Astrocyte of the spinal cord (primary cell): ENCODE measurements at regions not wholly inside any gene's neighbourhood (a gene's known extent, or its start where the extent isn't known, plus 50 kb on each side); places are given as distances from the start of the nearest gene placed in this dataset.
A peak's percentile ranks its signal among the peaks of the same experiment; 100 is the strongest.

ENCODE experiments used
- DNase-seq: peaks from one replicate; pipeline ENCODE4 v3.0.0; 2011; ENCODE audit warnings: low read depth, low spot score
- H3K4me3 ChIP-seq: 2 replicates; pipeline ENCODE4 v1.5.1; 2011; ENCODE audit warnings: low read depth, mild to moderate bottlenecking, low read length, moderate library complexity
- CTCF ChIP-seq: IDR thresholded peaks from 2 replicates; pipeline ENCODE4 v1.5.1; 2012; ENCODE audit warnings: low read depth, mild to moderate bottlenecking, low read length, inconsistent platforms
- in situ Hi-C: cut with HindIII; loops from 2 replicates; pipeline ENCODE4 v1.10.0; 2017; ENCODE audit warnings: low sequenced_read_pairs

- TF ChIP-seq CTCF, result no peak
- in situ Hi-C loops, result no loop called here
- no peak overlapping the region for H3K4me3 ChIP-seq
- DNase-seq, result peak; percentile 78
Measured at GRCh38 chr14:51533160-51533559, 118.5 kb upstream of the FRMD6 start.

DNA sequence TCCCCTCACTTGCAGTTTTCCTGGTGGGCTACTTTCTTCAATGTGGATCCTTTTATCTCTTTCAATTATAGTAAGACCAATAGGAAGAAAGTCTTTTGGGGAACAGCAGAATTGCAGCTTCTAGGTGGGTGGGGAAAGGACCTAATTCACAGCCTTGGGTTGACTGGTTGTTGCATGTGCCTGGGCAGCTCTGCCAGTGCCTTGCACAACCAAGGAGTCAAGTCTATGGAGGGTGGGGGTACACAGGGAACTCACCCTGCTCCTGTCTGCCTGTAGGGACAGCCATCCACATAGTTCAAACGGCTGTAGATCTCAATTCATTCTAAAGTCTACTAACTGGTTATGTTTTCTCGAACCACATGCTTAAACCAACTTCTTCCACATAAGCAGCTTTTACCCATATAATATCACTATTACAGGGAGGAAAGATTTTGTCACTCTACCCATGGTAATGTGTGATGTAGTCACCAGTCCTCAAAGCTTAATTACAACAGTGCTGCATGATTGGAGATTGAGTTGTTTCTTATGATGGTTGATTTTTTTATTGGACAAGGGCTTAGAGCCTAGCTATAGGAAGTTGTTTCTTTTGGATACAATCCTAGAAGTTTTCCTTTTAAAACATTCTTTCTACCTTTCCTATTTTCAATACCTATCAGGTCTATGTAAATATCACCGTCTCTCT lies 117.7 kb upstream of the FRMD6 start:
- TF ChIP-seq CTCF, result no peak
- H3K4me3 ChIP-seq, result no peak overlapping the region
- in situ Hi-C loops, result no loop called here
- no peak for DNase-seq

- no peak for TF ChIP-seq CTCF
- DNase-seq, result no peak
- in situ Hi-C loops, result no loop called here
- no peak overlapping the region for H3K4me3 ChIP-seq
Measured at GRCh38 chr14:51534610-51535011, 117.1 kb upstream of the FRMD6 start.

DNA sequence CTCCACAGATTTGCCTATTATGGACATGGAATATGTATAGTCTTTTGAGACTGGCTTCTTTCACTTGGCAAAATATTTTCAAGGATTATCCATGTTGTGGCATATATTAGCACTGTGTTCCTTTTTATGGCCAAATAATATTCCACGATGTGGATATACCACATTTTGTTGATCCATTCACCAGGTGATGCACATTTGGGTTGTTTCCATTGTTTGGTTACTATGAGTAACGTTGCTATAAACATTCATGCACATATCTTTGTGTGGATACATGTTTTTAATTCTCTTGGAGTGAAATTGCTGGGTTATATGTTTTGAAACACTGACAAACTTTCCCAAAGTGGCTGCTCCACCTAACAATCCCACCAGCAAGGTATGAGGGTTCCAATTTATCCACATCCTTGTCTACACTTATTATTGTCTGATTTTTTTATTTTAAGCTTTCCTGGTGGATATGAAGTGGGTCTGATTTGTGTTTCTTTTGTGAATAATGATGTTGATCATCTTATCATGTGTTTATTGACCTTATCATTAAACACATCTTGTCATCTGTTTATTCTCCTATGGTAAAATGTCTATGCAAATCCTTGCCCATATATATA lies 116.2 kb upstream of the FRMD6 start:
- no peak for TF ChIP-seq CTCF
- in situ Hi-C loops, result no loop called here
- H3K4me3 ChIP-seq, result no peak overlapping the region
- no peak for DNase-seq

GRCh38 chr14:51538973-51539372 lies 112.7 kb upstream of the FRMD6 start:
- no peak overlapping the region for H3K4me3 ChIP-seq
- in situ Hi-C loops, result no loop called here
- DNase-seq, result no peak
- TF ChIP-seq CTCF, result no peak

GRCh38 chr14:51539571-51540037 lies 112.1 kb upstream of the FRMD6 start:
- in situ Hi-C loops, result no loop called here
- DNase-seq, result peak; percentile 94
- no peak for TF ChIP-seq CTCF
- no peak overlapping the region for H3K4me3 ChIP-seq
